ENCODE measurements at regions not wholly inside any gene's neighbourhood (a gene's known extent, or its start where the extent isn't known, plus 50 kb on each side); places are given as distances from the start of the nearest gene placed in this dataset.

GRCh38 chr10:121235692-121236091, 362.6 kb downstream of the FGFR2 start:
- TF ChIP-seq CTCF (conservative IDR thresholded peaks at IDR 0.05; ENCODE audit: low read length): no peak
- TF ChIP-seq EZH2phosphoT487 (IDR thresholded peaks at IDR 0.05; ENCODE audit: borderline replicate concordance): no peak
